ENCODE measurements at regions not wholly inside any gene's neighbourhood (a gene's known extent, or its start where the extent isn't known, plus 50 kb on each side); places are given as distances from the start of the nearest gene placed in this dataset.
"Not testable (repeated sequence)": the region's sequence is repeated elsewhere in the genome, so short reads cannot be mapped to it uniquely, and the experiment has no call there.

DNA sequence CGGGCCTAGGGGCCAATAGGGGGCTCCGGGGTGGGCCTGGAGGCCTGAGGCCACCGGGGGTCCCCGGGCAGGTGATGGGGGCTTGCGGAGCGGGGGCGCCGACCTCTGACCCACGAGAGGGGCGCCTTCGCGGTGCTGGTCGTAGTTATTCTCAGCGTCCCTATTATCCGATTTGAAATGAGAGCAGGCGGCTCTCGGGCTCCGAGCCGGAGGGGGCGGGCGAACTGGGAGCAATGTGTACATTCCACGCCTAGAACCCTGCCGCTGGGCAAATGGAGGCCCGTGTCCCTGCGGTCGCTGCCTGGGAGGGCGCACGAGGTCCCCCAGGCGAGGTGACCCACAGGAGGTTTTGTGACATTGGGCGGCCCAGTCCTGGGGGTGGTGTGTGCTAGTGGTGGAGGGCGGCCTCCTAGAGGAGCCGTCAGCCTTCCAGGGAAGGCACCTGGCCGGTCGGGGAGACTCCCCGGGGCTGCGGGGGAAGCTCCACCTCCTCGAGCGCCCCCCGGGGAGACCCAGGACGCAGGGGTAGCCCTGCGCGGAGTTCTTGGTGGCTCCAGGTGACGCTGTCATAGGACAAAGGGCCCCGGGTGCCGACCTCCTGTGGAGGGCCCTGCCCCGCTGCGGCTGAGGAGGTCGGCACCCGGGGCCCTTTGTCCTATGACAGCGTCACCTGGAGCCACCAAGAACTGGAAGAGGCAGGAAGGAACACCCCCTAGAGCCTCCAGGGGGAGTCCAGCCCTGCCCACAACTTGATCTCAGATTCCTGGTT is 102.6 kb upstream of the PRKX start:
- no peak for DNase-seq

DNA sequence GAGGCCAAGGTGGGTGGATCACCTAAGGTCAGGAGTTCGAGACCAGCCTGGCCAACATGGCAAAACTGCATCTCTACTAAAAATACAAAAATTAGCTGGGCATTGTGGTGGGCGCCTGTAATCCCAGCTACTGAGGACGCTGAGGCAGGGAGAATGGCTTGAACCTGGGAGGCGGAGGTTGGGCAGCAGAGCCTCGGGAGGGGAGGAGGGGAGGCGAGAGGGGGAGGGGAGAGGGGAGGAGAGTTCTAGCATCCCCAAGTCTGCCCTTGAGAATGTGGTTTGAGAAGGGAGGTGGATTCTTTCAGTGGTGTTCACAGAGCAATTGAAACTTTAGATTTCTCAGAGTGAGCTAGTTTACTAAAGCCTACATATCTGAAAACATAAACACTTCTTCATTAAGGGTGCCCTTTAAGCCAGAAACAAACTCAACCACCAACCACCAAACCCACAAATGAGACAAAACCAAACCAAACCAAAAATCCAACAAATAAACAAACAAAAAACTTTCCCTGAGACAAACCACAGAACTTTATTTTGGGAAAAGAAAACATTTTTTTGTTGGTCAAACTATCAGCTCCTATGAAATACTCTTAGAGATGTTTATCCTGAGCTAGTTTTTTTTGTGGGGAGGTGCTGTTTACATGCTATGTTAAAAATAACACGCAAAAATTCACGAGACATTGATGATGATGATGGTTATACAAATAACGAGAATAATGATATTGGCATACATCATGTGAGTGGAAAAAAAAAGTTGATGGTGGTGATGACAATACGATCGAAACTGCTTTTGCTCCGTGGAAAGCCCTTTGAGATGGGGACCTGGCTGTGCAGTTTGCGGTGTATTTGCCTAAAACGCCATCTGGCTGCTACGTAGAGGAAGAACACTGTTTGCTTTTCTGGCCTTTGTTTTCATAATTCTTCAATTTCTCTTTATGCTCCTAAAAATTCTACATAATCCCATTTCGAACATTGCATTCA is 98.2 kb upstream of the PRKX start:
- peak; percentile 20 for DNase-seq

DNA sequence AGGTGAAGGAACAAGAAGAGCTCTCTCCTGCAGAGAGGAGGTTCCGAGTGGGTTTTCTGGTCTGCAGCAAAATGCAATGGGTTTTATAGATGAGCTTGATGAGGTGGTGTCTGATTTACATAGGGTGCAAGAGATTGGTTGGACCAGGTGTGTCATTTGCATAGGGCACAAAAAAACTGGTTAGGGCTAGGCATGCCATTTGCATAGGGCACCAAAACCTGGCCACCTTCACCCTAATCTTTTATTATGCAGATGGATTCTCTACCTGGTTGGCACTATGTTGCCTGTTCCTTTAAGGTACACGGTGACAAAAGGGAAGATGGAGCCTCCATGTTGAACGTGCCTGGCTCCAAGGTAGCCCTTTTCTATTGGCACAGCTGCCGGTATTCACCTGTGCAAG is 94.5 kb upstream of the PRKX start:
- DNase-seq = no peak

DNA sequence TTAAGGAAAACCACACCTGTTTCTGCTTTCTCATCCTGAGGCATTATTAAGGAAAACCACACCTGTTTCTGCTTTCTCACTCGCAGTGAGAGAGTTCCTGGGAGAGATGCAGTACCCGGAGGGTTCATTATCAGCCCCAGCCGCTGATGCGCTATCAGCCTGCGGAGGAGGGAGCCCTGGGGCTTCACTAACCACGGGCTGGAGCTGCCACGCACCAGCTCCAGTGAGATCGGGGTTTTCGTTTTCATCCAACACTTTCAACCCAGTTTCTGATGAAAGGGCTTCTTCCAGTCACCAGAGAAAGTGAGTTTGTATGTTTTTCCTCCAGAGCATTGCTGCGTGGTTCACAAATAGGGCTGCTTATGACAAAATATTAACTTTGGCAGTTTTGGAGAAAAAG is 93.2 kb upstream of the PRKX start:
- DNase-seq = no peak

DNA sequence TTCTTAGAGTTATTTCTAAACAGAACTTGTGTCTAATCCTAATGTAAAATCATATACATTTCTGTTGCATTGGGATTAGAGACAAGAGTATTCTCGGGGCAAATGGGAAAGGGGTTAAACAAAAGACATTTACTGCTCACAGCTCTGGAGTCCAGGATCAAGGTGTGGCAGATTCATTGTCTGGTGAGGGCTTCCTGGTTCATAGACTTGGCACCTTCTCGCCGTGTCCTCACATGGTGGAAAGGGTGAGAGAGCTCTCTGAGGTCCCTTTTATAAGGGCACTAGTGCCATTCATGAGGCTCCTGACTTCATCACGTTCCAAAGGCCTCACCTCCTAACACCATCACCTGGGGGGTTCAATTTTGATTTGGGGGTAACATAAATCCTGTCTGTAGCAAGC is 90.3 kb upstream of the PRKX start:
- DNase-seq = no peak

DNA sequence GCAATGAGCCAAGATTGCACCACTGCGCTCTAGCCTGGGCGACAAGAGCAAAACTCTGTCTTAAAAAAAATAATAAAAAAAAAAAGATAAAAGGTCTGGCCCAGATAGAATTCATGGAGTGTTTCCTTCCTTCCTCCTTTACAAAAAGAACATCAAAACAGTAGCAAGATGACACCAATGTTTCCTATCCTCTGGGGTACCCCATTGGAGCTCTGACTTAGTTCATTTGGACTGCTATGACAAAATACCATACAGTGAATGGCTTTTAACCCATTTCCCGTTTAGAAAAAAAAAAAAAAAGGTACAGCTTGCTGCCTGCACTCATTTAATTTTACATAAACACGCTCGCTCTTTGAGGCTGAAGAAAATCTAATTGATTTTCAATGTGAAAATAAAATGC is 89.9 kb upstream of the PRKX start:
- no peak for DNase-seq

DNA sequence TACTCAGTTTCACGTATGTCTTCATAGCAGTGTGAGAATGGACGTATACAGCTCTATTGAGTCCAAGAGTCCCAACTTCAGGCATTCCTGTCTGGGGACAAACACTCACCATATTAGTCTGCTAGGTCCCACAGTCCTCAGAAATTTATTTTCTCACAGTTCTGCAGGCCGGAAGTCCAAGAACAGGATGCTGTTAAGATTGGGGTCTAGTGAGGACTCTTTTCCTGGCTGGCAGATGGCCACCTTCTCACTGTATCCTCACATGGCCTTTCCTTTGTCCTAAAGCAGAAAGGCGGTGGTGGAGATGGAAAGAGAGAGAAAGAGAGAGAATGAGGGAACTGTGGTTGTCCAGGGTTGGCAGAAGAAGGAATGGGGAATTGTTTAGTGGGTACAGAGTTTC is 82.0 kb upstream of the PRKX start:
- not testable (repeated sequence) for DNase-seq

DNA sequence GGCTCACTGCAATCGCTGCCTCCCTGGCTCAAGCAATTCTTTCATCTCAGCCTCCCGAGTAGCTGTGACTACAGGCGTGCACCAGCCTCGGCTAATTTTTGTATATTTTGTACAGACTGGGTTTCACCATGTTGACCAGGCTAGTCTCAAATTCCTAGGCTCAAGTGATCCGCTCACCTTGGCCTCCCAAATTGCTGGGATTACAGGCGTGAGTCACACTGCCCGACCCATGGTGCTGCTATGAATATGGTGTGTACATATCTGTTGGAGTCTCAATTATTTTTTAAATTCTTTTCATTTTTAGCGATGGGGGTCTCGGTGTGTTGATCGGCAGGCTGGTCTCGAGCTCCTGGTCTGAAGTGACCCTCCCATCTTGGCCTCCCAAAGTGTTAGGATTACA is 78.0 kb upstream of the PRKX start:
- DNase-seq = no peak

DNA sequence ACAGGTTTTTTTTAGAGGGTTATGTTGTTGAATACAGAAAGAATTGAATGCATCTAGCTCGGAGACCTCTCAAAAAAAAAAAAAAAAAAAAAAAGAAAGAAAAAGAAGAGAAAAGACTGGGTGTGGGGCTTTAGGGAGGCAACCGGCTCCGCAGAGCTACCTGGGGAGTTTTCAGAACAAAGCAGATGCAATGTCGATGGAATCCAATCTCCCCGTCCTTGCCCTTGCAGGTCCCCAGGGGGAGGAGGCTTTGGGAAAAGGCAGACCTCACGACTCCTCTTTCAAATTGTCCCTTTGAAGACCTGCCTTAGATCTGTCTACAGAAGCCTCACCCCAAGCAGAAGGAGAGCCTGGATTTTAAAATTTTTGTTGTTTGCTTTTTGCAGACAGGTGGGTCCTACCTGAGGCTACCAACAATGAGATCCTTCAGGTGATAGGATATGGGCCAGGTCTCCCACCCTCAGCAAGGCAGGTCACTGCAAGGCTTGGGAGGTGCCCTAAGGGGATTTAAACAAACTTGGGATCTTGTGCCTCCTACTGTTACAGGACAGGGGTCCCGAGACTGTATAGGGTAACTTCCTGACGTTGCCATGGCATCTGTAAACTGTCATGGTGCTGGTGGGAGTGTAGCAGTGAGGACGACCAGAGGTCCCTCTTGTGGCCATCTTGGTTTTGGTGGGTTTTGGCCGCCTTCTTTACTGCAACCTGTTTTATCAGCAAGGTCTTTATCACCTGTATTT is 75.2 kb upstream of the PRKX start:
- DNase-seq = no peak

DNA sequence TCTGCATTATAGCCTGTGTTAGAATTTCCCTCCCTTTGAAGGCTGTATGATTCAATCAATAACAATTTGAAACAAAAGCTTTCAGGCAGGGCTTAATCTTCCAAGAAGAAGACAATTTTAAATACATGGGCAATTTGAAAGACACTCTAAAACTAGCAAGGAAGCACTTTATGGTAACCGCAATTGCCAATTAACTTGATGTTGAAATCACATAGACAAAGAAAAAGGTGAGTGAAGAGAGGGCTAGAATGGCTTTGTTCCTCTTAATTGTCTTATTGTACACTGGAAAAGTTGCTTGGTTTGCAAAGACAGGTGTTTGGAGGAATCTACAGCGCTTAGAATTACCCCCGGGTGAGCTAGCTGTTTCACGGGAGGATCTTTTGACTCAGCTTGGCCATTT is 74.4 kb upstream of the PRKX start:
- DNase-seq = no peak

DNA sequence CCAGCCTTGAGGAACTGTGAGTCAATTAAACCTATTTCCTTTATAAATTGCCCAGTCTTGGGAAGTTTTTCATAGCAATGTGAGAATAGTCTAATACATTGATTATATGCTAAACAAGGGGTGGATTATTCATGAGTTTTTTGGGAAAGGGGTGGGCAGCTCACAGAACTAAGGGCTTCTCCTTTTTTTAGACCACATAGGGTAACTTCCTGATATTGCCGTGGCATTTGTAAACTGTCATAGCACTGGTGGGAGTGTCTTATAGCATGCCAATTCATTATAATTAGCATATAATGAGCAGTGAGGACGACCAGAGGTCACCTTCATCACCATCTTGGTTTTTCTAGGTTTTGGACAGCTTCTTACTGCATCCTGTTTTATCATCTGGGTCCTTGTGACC is 72.4 kb upstream of the PRKX start:
- not testable (repeated sequence) for DNase-seq

DNA sequence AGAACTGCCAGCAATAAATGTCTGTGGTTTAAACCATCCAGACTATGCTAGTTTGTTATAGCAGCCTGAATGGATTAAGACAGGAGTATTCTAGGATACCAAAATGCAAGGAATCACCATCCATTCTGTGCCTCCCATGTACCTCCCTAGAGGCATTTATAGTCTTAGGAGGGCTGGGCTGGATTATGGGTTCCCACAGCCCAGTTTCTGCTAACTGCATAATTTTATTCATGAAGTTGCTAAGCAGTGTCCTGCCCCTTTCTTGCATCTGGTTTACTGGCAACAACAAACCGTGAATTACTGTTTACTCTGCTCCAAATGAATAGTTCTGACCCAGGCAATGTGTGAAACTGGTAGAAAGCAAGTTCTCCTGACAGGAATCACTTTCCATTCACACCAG is 67.1 kb upstream of the PRKX start:
- no peak for DNase-seq

DNA sequence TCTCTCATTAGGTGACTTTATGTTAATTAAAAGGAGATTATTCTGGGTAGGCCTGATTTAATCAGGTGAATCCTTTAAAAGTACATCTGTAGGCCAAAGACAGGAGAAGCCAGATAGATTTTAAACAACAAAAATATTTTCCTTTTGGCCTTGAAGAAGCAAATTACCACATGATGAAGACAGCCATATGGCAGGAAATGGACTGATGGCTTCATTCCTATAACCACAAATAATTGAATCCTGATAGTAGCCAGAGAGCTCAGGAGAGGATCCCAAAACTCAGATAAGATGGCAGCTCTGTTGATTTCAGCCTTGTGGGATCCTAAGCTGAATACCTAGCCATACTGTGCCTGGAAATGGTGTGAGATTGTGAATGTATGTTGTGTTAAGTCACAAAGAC is 66.1 kb upstream of the PRKX start:
- no peak for DNase-seq

DNA sequence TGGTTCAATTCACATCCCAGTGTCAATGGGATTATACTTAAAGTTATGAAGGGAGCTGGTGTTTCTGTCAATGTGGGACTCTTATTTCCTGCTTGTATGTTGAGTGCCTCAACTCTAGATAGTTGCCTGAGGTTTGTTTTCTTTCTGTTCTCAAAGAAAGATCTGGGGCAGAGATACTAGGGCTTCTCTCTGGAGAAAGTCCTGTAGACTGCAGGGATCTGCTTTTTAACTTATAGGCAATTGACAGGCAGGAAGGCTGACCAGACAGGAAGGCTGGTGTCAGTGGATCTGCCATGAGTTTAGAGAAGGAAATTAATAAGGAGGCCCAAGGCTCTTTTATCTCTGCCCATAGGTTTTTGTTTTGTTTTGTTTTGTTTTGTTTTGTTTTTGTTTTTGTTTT is 64.0 kb upstream of the PRKX start:
- DNase-seq = no peak

DNA sequence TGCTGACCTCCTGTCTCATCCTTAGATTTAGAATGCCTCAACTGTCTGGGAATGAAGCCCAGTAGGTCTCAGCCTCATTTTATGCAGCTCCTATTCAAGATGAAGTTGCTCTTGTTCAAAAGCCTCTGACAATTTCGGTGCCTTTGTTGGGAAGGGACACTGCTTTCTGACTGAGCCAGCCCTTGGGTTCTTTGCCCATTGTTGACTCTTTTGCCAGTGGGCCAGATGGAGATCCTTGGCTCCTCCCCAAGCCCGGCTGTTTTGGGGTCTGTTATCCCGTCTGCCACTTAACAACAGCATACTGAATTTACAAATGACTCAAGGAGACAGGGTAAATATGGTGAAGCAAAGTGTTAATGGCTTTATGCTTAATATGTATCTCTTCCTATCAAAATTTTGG is 58.3 kb upstream of the PRKX start:
- DNase-seq = peak; percentile 80

DNA sequence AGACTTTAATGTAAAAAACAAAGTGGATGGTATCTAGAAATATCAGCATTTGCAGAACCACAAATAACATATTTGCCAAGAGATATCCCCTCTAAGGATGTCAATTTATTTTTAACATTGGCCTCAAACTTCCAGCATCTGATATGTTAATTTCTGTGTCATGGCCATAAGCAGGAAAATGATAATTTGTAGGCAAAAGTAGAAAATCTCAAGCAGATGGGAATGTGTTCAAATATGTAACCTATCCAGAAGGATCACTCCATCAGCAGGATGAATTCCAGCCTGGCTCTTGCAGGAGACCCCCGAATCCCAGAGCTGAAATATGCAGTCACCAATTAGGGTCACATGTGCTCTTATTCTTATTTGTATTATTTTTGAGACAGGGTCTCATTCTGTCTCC is 55.4 kb upstream of the PRKX start:
- no peak for DNase-seq

Data from NCI-H1694 treated with DMSO at 0.1 percent for 48 hours (cell line).